Psoas muscle (tissue), 7 donors: ENCODE measurements at regions not wholly inside any gene's neighbourhood (a gene's known extent, or its start where the extent isn't known, plus 50 kb on each side); places are given as distances from the start of the nearest gene placed in this dataset.

Experiments
- ATAC-seq, 4 donors: fragments of 200-7000 bp; cut with Tn5 transposase; one replicate each; pipeline ENCODE4 v1.9.1; 2020; ENCODE audit warnings: moderate library complexity in 3 of 4, mild to moderate bottlenecking in 2 of 4
- DNase-seq, 2 donors: peaks; one replicate each; pipeline ENCODE4 v3.0.0-alpha.2; 2020
- H3K27ac ChIP-seq: fragments of 200-600 bp; one replicate; pipeline ENCODE4 v1.8.0; 2022
- H3K27me3 ChIP-seq, 3 donors: fragments of 200-600 bp in 1 of 3; one replicate each; pipeline versions ENCODE4 v1.6.1 to v1.8.0; 2013 to 2022; ENCODE audit warnings: low read length in 2 of 3, mild to moderate bottlenecking in 2 of 3, moderate library complexity in 1 of 3; ENCODE audit not compliant: insufficient read depth in 3 of 3
- H3K36me3 ChIP-seq, 2 donors: fragments of 200-600 bp in 1 of 2; one replicate each; pipeline versions ENCODE4 v1.6.1 to v1.8.0; 2013 to 2022; ENCODE audit warnings: low read depth in 1 of 2, mild to moderate bottlenecking in 1 of 2, moderate library complexity in 1 of 2; ENCODE audit not compliant: insufficient read depth in 1 of 2
- H3K4me1 ChIP-seq: fragments of 200-600 bp; one replicate; pipeline ENCODE4 v1.8.0; 2022
- H3K4me3 ChIP-seq: fragments of 200-600 bp; one replicate; pipeline ENCODE4 v1.8.0; 2022; ENCODE audit warnings: mild to moderate bottlenecking
- H3K9me3 ChIP-seq: fragments of 200-600 bp; one replicate; pipeline ENCODE4 v1.8.0; 2022
- CTCF ChIP-seq: fragments of 200-600 bp; IDR thresholded peaks from one replicate; pipeline ENCODE4 v1.8.0; 2022; ENCODE audit warnings: antibody characterized with exemption
- WGBS, 3 donors: extraction: QIAGEN DNeasy Blood & Tissue Kit; methylation state at CpG; one replicate each; pipeline versions ENCODE4 v1.1.6 to v1.1.7; 2013; 5-methylcytosine and 5-hydroxymethylcytosine counted together
- intact Hi-C, 2 donors: fragments of 100-400 bp; cut with DNase I; formaldehyde crosslinking; loops; one replicate each; pipeline versions ENCODE4 v1.11.0 to v1.14.2; 2022
- donor health status: healthy with polysubstance abuse.
- donor health status: DM: no; HTN: no; CAD: no; lungs with moderate emphysema.
- donor health status: Bipolar disorder and iron deficiency.
- donor health status: healthy.
- donor health status: DM: yes; HTN: yes; CAD: no.
- donor health status: DM: no; HTN: no; CAD: no.
- donor health status: DM: yes; HTN: yes; CAD: no.

- ATAC-seq = no peak
- H3K4me1 ChIP-seq = peaks cover 8% of the 10 kb centered on the region
Observed at GRCh38 chr1:58925247-58925646, 141.4 kb upstream of the JUN start.

GRCh38 chr1:58926152-58926551, 142.3 kb upstream of the JUN start:
- WGBS, 3 donors = 22 to 61% (median 33%) methylated on average over 1 of the region's 1 CpG

More at GRCh38 chr1:58925247-58925646, 141.4 kb upstream of the JUN start:
- intact Hi-C loops = no loop called here
- H3K9me3 ChIP-seq = no peaks in the 10 kb centered on the region
- no peak for TF ChIP-seq CTCF
- H3K4me3 ChIP-seq = no peak overlapping the region
- H3K27me3 ChIP-seq = no peaks in the 10 kb centered on the region
- no peak overlapping the region for H3K27ac ChIP-seq
- DNase-seq = no peak
- no peaks in the 10 kb centered on the region for H3K36me3 ChIP-seq
- 75 to 95% (median 95%) methylated on average over 2 of the region's 2 CpGs for WGBS, 3 donors

GRCh38 chr1:58927041-58927721, 143.3 kb upstream of the JUN start:
- 89 to 92% (median 90%) methylated on average over 4 of the region's 4 CpGs for WGBS, 3 donors
- Histone ChIP-seq H3K27me3 (no peaks in the 10 kb centered on the region), H3K4me1 (peaks cover 6% of the 10 kb centered on the region), H3K4me3 (no peak overlapping the region), H3K36me3 (no peaks in the 10 kb centered on the region), H3K27ac (no peak overlapping the region), H3K9me3 (no peaks in the 10 kb centered on the region)
- TF ChIP-seq CTCF = no peak
- ATAC-seq (no peak), DNase-seq (no peak)
- intact Hi-C loops = no loop called here

More at GRCh38 chr1:58926152-58926551, 142.3 kb upstream of the JUN start:
- Histone ChIP-seq H3K36me3 (no peaks in the 10 kb centered on the region), H3K27ac (no peak overlapping the region), H3K4me1 (peaks cover 8% of the 10 kb centered on the region), H3K9me3 (no peaks in the 10 kb centered on the region), H3K27me3 (no peaks in the 10 kb centered on the region), H3K4me3 (no peak overlapping the region)
- intact Hi-C loops = no loop called here
- DNase-seq = no peak
- no peak for TF ChIP-seq CTCF
- ATAC-seq = no peak

GRCh38 chr1:58927722-58928085, 143.9 kb upstream of the JUN start:
- H3K36me3 ChIP-seq = no peaks in the 10 kb centered on the region
- TF ChIP-seq CTCF = no peak
- no peak for ATAC-seq
- intact Hi-C loops = no loop called here
- H3K9me3 ChIP-seq = no peaks in the 10 kb centered on the region
- H3K4me1 ChIP-seq = peaks cover under 1% of the 10 kb centered on the region
- WGBS, 3 donors = 92 to 96% (median 95%) methylated on average over 3 of the region's 3 CpGs
- H3K4me3 ChIP-seq = no peak overlapping the region
- H3K27ac ChIP-seq = no peak overlapping the region
- no peak for DNase-seq
- H3K27me3 ChIP-seq = no peaks in the 10 kb centered on the region

GRCh38 chr1:58928514-58928913, 144.7 kb upstream of the JUN start:
- WGBS, 3 donors = 92 to 96% (median 92%) methylated on average over 6 of the region's 6 CpGs
- Histone ChIP-seq H3K9me3 (no peaks in the 10 kb centered on the region), H3K4me1 (no peaks in the 10 kb centered on the region), H3K27me3 (no peaks in the 10 kb centered on the region), H3K4me3 (no peak overlapping the region), H3K36me3 (no peaks in the 10 kb centered on the region), H3K27ac (no peak overlapping the region)
- intact Hi-C loops = no loop called here
- ATAC-seq = no peak
- no peak for TF ChIP-seq CTCF
- no peak for DNase-seq
